ENCODE measurements at regions not wholly inside any gene's neighbourhood (a gene's known extent, or its start where the extent isn't known, plus 50 kb on each side); places are given as distances from the start of the nearest gene placed in this dataset.
A peak's percentile ranks its signal among the peaks of the same experiment; 100 is the strongest.

- DNase-seq, result no peak
Measured at GRCh38 chr1:218584418-218585155, 239.5 kb downstream of the TGFB2 start.

- no peak for DNase-seq
Measured at GRCh38 chr1:218585511-218586184, 240.5 kb downstream of the TGFB2 start.

- no peak for DNase-seq
Measured at GRCh38 chr1:218587900-218588299, 242.8 kb downstream of the TGFB2 start.

GRCh38 chr1:218588540-218589172, 243.5 kb downstream of the TGFB2 start:
- DNase-seq, result no peak

GRCh38 chr1:218589487-218589886, 244.4 kb downstream of the TGFB2 start:
- no peak for DNase-seq

- no peak for DNase-seq
Measured at GRCh38 chr1:218591966-218592365, 246.8 kb downstream of the TGFB2 start.

- DNase-seq, result no peak
Measured at GRCh38 chr1:218592688-218593087, 247.6 kb downstream of the TGFB2 start.

GRCh38 chr1:218600968-218601367, 255.8 kb downstream of the TGFB2 start:
- no peak for DNase-seq

GRCh38 chr1:218604217-218604616, 259.1 kb downstream of the TGFB2 start:
- no peak for DNase-seq

GRCh38 chr1:218611916-218612585, 266.9 kb downstream of the TGFB2 start:
- no peak for DNase-seq

- peak; percentile 11 to 51 for DNase-seq
Measured at GRCh38 chr1:218613105-218613504, 268.0 kb downstream of the TGFB2 start.

- DNase-seq, result no peak
Measured at GRCh38 chr1:218614031-218614430, 268.9 kb downstream of the TGFB2 start.

- DNase-seq, result no peak
Measured at GRCh38 chr1:218616681-218617080, 271.5 kb downstream of the TGFB2 start.

- DNase-seq, result no peak
Measured at GRCh38 chr1:218617986-218618385, 272.9 kb downstream of the TGFB2 start.

- no peak for DNase-seq
Measured at GRCh38 chr1:218620956-218621355, 275.8 kb downstream of the TGFB2 start.

GRCh38 chr1:218624052-218624451, 278.9 kb downstream of the TGFB2 start:
- no peak for DNase-seq

GRCh38 chr1:218625393-218625792, 280.3 kb downstream of the TGFB2 start:
- DNase-seq, result no peak

- no peak for DNase-seq
Measured at GRCh38 chr1:218633238-218633988, 288.3 kb downstream of the TGFB2 start.

GRCh38 chr1:218634212-218634611, 289.1 kb downstream of the TGFB2 start:
- DNase-seq, result no peak

- DNase-seq, result no peak
Measured at GRCh38 chr1:218636548-218636947, 291.4 kb downstream of the TGFB2 start.

- no peak for DNase-seq
Measured at GRCh38 chr1:218640173-218640572, 295.0 kb downstream of the TGFB2 start.

- DNase-seq, result no peak
Measured at GRCh38 chr1:218642033-218642948, 297.2 kb downstream of the TGFB2 start.

Data from NCI-H526 (cell line).